Nucleus accumbens (tissue), 56 donors: ENCODE measurements at regions not wholly inside any gene's neighbourhood (a gene's known extent, or its start where the extent isn't known, plus 50 kb on each side); places are given as distances from the start of the nearest gene placed in this dataset.

ENCODE experiments used
- DNase-seq, 56 donors: peaks; one replicate each; lab custom pipeline; 2025; lab: John Stamatoyannopoulos, UW

- no peak for DNase-seq
Observed at GRCh38 chr12:90899456-90900182, 55.4 kb downstream of the CCER1 start.

GRCh38 chr12:90897986-90898385 lies 57.0 kb downstream of the CCER1 start:
- DNase-seq = no peak

GRCh38 chr12:90897316-90897715 lies 57.7 kb downstream of the CCER1 start:
- no peak for DNase-seq

GRCh38 chr12:90896821-90897220 lies 58.2 kb downstream of the CCER1 start:
- no peak for DNase-seq

- no peak for DNase-seq
Observed at GRCh38 chr12:90896164-90896563, 58.8 kb downstream of the CCER1 start.

- no peak for DNase-seq
Observed at GRCh38 chr12:90888316-90888715, 66.7 kb downstream of the CCER1 start.

- DNase-seq = no peak
Observed at GRCh38 chr12:90883456-90883855, 71.5 kb downstream of the CCER1 start.

GRCh38 chr12:90871726-90872096 lies 83.3 kb downstream of the CCER1 start:
- DNase-seq = no peak

GRCh38 chr12:90870971-90871725 lies 83.8 kb downstream of the CCER1 start:
- no peak for DNase-seq

GRCh38 chr12:90868626-90869025 lies 86.3 kb downstream of the CCER1 start:
- DNase-seq = no peak

GRCh38 chr12:90859591-90859990 lies 95.4 kb downstream of the CCER1 start:
- no peak for DNase-seq

GRCh38 chr12:90858252-90858651 lies 96.7 kb downstream of the CCER1 start:
- DNase-seq = no peak

GRCh38 chr12:90855534-90855933 lies 99.4 kb downstream of the CCER1 start:
- DNase-seq = no peak

- peak in 17 of 56 donors; percentile 2 to 45 (median 13) for DNase-seq
Observed at GRCh38 chr12:90854136-90854689, 100.8 kb downstream of the CCER1 start.

- no peak for DNase-seq
Observed at GRCh38 chr12:90851800-90852718, 102.9 kb downstream of the CCER1 start.

- no peak for DNase-seq
Observed at GRCh38 chr12:90842477-90842876, 112.5 kb downstream of the CCER1 start.

GRCh38 chr12:90841336-90841735 lies 113.6 kb downstream of the CCER1 start:
- no peak for DNase-seq

- DNase-seq = no peak
Observed at GRCh38 chr12:90839346-90839745, 115.6 kb downstream of the CCER1 start.

- DNase-seq = no peak
Observed at GRCh38 chr12:90836689-90837088, 118.3 kb downstream of the CCER1 start.

GRCh38 chr12:90833228-90833627 lies 121.7 kb downstream of the CCER1 start:
- DNase-seq = no peak

- DNase-seq = no peak
Observed at GRCh38 chr12:90832427-90832826, 122.5 kb downstream of the CCER1 start.
